SU-DHL-6 (cell line): ENCODE measurements at regions not wholly inside any gene's neighbourhood (a gene's known extent, or its start where the extent isn't known, plus 50 kb on each side); places are given as distances from the start of the nearest gene placed in this dataset.

ENCODE experiments used
- H2AFZ ChIP-seq: fragments of 200-600 bp; sonication (generic); 2 replicates; pipeline ENCODE4 v1.6.1; 2014; ENCODE audit warnings: low read depth, mild to moderate bottlenecking, moderate library complexity, mixed read lengths, antibody characterized with exemption, low read length; ENCODE audit not compliant: severe bottlenecking
- H3F3A ChIP-seq: fragments of 200-600 bp; shearing (Covaris generic); 2 replicates; pipeline ENCODE4 v1.6.0; 2016; ENCODE audit warnings: antibody characterized with exemption, mild to moderate bottlenecking; ENCODE audit not compliant: insufficient read depth
- H3K27ac ChIP-seq: fragments of 200-600 bp; sonication (generic); 2 replicates; pipeline ENCODE4 v1.5.1; 2016; ENCODE audit warnings: low read depth, mild to moderate bottlenecking, low read length, moderate library complexity, mixed read lengths
- H3K27me3 ChIP-seq: fragments of 200-600 bp; sonication (generic), shearing (Covaris generic); 2 replicates; pipeline ENCODE4 v1.6.0; 2014; ENCODE audit warnings: mild to moderate bottlenecking, low read length
- H3K36me3 ChIP-seq: fragments of 200-600 bp; sonication (generic); 2 replicates; pipeline ENCODE4 v1.6.1; 2014; ENCODE audit warnings: mild to moderate bottlenecking, low read length, mixed read lengths
- H3K4me2 ChIP-seq: fragments of 300-600, 200-600 bp; shearing (Covaris generic), sonication (generic); 2 replicates; pipeline ENCODE4 v1.6.0; 2014; ENCODE audit warnings: low read length, low read depth, mild to moderate bottlenecking; ENCODE audit not compliant: poor library complexity, severe bottlenecking
- H3K4me3 ChIP-seq: fragments of 200-600 bp; sonication (generic); 2 replicates; pipeline ENCODE4 v1.5.1; 2014; ENCODE audit warnings: antibody characterized with exemption, low read length, mild to moderate bottlenecking, mixed read lengths; ENCODE audit not compliant: insufficient read depth, poor library complexity, severe bottlenecking
- H3K79me2 ChIP-seq: fragments of 200-600 bp; sonication (generic); 2 replicates; pipeline ENCODE4 v1.6.1; 2014; ENCODE audit warnings: mild to moderate bottlenecking, low read length, moderate library complexity; ENCODE audit not compliant: insufficient read depth
- H3K9ac ChIP-seq: fragments of 200-600 bp; sonication (generic); 2 replicates; pipeline ENCODE4 v1.7.0; 2014; ENCODE audit warnings: mild to moderate bottlenecking, low read length
- H3K9me2 ChIP-seq: fragments of 200-600 bp; sonication (generic); replicated peaks from 2 replicates; pipeline ENCODE4 v1.6.1; 2014; ENCODE audit warnings: low read length; ENCODE audit not compliant: insufficient read depth
- H3K9me3 ChIP-seq: fragments of 200-600 bp; sonication (generic); 2 replicates; pipeline ENCODE4 v1.6.1; 2014; ENCODE audit warnings: low read length, mixed read lengths; ENCODE audit not compliant: insufficient read depth
- H4K20me1 ChIP-seq: fragments of 200-600 bp; sonication (generic); 2 replicates; pipeline ENCODE4 v1.6.1; 2014; ENCODE audit warnings: low read depth, mild to moderate bottlenecking, antibody characterized with exemption, low read length, moderate library complexity, mixed read lengths
- EZH2phosphoT487 ChIP-seq: fragments of 200-600 bp; sonication (generic), shearing (Covaris generic); conservative IDR thresholded peaks from 2 replicates; pipeline ENCODE4 v1.6.1; 2018; ENCODE audit warnings: mild to moderate bottlenecking, antibody characterized with exemption, low read length, moderate library complexity, mixed read lengths
- TF ChIP-seq, protein P1 (sequence below): fragments of 200-600 bp; sonication (generic); IDR thresholded peaks from one replicate; pipeline ENCODE4 v1.5.1; 2017; ENCODE audit warnings: antibody characterized with exemption, mild to moderate bottlenecking, low read length, moderate library complexity; ENCODE audit not compliant: insufficient read depth, poor library complexity, severe bottlenecking

DNA sequence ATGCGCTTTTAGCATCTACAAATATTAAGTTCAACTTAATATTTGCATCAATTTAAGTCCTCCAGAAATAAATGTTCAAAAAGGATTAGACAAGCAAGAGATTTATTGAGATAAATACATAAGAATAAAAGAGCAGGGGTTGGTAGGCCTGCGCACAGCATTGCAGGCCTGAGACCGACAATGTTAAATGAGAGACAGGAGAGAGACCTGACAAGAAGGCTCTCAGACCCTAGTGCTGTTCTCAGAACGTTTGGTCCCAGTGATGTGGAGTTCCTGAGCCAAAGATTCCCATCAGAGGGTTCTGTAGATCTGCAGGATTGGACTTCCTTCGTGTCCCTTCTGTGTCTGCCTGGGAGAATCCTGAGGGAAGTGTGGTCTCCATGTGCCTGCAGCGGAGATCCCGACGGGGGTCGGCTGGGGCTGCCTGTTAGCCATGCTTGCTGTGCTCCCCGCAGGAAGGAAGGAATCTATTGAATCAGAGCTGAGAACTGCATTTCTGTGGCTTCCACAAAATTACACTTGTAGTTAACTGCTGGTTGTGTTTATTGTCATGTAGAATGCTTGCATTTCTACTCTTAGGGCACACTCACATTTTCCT lies 369.9 kb upstream of the SLC10A2 start:
- Histone ChIP-seq H3K9me2 (no peaks in the 10 kb centered on the region), H3K9me3 (no peaks in the 10 kb centered on the region), H3K27me3 (no peaks in the 10 kb centered on the region), H3K4me2 (no peak overlapping the region), H3K4me3 (no peak overlapping the region), H3F3A (no peaks in the 10 kb centered on the region), H3K9ac (no peak overlapping the region), H3K79me2 (no peaks in the 10 kb centered on the region), H3K36me3 (no peaks in the 10 kb centered on the region), H2AFZ (no peak overlapping the region), H3K27ac (no peak overlapping the region), H4K20me1 (no peaks in the 10 kb centered on the region)
- TF ChIP-seq, protein P1, sequence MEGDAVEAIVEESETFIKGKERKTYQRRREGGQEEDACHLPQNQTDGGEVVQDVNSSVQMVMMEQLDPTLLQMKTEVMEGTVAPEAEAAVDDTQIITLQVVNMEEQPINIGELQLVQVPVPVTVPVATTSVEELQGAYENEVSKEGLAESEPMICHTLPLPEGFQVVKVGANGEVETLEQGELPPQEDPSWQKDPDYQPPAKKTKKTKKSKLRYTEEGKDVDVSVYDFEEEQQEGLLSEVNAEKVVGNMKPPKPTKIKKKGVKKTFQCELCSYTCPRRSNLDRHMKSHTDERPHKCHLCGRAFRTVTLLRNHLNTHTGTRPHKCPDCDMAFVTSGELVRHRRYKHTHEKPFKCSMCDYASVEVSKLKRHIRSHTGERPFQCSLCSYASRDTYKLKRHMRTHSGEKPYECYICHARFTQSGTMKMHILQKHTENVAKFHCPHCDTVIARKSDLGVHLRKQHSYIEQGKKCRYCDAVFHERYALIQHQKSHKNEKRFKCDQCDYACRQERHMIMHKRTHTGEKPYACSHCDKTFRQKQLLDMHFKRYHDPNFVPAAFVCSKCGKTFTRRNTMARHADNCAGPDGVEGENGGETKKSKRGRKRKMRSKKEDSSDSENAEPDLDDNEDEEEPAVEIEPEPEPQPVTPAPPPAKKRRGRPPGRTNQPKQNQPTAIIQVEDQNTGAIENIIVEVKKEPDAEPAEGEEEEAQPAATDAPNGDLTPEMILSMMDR: no peak

DNA sequence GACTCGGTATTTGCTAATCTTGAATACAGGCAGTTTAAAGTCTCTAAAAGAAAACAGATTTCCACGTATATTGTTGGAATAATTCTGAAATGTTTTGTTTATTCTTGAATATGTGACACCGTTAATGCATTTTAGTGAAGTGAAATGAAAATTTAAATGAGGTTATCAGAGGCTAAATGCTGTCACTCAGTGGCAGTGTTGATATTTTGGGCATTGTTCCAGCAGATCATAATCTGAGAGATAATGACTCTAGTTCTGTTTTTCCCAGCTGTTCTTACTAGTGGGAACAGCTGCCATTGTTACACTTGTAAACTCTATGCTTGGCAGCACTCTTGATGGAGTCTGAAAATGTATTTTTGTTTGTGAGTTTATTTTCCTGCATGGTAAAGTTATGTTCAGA lies 365.6 kb upstream of the SLC10A2 start:
- Histone ChIP-seq H2AFZ (no peak overlapping the region), H3K79me2 (no peaks in the 10 kb centered on the region), H3K27me3 (no peaks in the 10 kb centered on the region), H3K4me3 (no peak overlapping the region), H3K9ac (no peak overlapping the region), H3K9me2 (no peaks in the 10 kb centered on the region), H3K4me2 (no peak overlapping the region), H3K9me3 (no peaks in the 10 kb centered on the region), H3K36me3 (no peaks in the 10 kb centered on the region), H4K20me1 (no peaks in the 10 kb centered on the region), H3K27ac (no peak overlapping the region), H3F3A (no peaks in the 10 kb centered on the region)
- TF ChIP-seq EZH2phosphoT487: no peak
- TF ChIP-seq, protein P1: no peak

DNA sequence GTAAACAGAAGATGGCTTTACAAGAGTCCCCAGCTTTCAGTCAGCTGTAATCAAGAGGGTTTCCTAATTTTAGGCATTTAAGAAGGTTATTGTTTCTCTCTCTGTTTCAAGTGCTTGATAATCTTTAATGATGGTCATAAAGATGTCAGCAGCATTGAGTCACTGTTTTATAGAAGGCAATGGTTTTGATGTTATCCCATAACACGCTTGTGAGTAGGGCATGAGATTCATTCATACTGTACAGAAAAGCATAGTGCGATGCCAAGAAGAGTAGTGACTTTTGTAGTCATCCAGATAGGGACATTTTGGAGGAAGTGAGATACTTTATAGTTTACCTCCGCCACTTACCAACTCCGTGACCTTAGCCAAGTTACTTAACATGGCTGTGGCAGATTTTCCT lies 364.2 kb upstream of the SLC10A2 start:
- no peaks in the 10 kb centered on the region for H3K9me3 ChIP-seq
- H4K20me1 ChIP-seq: no peaks in the 10 kb centered on the region
- no peak overlapping the region for H3K4me2 ChIP-seq
- H3K27ac ChIP-seq: no peak overlapping the region
- H3K36me3 ChIP-seq: no peaks in the 10 kb centered on the region
- TF ChIP-seq, protein P1: no peak
- no peak for TF ChIP-seq EZH2phosphoT487
- H3K9me2 ChIP-seq: no peaks in the 10 kb centered on the region
- H3K9ac ChIP-seq: no peak overlapping the region
- no peak overlapping the region for H2AFZ ChIP-seq
- no peaks in the 10 kb centered on the region for H3F3A ChIP-seq
- H3K79me2 ChIP-seq: no peaks in the 10 kb centered on the region
- no peaks in the 10 kb centered on the region for H3K27me3 ChIP-seq
- H3K4me3 ChIP-seq: no peak overlapping the region

DNA sequence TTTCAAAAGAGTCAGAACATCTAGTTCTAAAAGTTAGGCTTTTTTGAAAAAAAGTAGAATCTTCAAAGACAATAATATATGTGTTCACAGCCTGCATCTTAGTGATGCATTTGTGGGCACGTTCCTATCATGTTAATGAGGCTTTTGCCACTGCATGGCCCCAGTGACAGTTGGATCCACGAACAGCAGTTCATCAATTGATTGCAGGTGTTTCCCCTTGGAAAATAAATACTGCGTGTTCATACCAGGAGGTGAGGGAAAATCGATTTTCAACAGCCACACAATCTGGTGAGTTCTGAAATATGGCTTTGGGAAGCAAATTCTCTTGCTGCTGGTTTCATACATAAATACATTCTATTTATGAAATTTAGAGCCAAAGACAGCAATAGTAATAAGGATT lies 343.8 kb upstream of the SLC10A2 start:
- H3K27me3 ChIP-seq: no peaks in the 10 kb centered on the region
- no peaks in the 10 kb centered on the region for H3K9me3 ChIP-seq
- H3K9me2 ChIP-seq: no peaks in the 10 kb centered on the region
- no peak overlapping the region for H3K9ac ChIP-seq
- H3K4me3 ChIP-seq: no peak overlapping the region
- H4K20me1 ChIP-seq: no peaks in the 10 kb centered on the region
- H2AFZ ChIP-seq: no peak overlapping the region
- H3K4me2 ChIP-seq: no peak overlapping the region
- TF ChIP-seq, protein P1: no peak
- no peak for TF ChIP-seq EZH2phosphoT487
- no peaks in the 10 kb centered on the region for H3K36me3 ChIP-seq
- H3K27ac ChIP-seq: no peak overlapping the region
- H3F3A ChIP-seq: no peaks in the 10 kb centered on the region
- no peaks in the 10 kb centered on the region for H3K79me2 ChIP-seq
